ENCODE measurements at regions not wholly inside any gene's neighbourhood (a gene's known extent, or its start where the extent isn't known, plus 50 kb on each side); places are given as distances from the start of the nearest gene placed in this dataset.
A peak's percentile ranks its signal among the peaks of the same experiment; 100 is the strongest.

- no peak for DNase-seq
- no peak overlapping the region for H3K4me3 ChIP-seq
- TF ChIP-seq POLR2A (IDR thresholded peaks at IDR 0.05) (no peak), POLR2AphosphoS5 (IDR thresholded peaks at IDR 0.05) (peak in 3 of 4 donors; percentile 60 to 76 (median 62)), EP300 (IDR thresholded peaks at IDR 0.05) (peak in 1 of 4 donors; percentile 40)
- TF ChIP-seq, protein P1, sequence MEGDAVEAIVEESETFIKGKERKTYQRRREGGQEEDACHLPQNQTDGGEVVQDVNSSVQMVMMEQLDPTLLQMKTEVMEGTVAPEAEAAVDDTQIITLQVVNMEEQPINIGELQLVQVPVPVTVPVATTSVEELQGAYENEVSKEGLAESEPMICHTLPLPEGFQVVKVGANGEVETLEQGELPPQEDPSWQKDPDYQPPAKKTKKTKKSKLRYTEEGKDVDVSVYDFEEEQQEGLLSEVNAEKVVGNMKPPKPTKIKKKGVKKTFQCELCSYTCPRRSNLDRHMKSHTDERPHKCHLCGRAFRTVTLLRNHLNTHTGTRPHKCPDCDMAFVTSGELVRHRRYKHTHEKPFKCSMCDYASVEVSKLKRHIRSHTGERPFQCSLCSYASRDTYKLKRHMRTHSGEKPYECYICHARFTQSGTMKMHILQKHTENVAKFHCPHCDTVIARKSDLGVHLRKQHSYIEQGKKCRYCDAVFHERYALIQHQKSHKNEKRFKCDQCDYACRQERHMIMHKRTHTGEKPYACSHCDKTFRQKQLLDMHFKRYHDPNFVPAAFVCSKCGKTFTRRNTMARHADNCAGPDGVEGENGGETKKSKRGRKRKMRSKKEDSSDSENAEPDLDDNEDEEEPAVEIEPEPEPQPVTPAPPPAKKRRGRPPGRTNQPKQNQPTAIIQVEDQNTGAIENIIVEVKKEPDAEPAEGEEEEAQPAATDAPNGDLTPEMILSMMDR (IDR thresholded peaks at IDR 0.05) = no peak
- no peaks in the 10 kb centered on the region for H3K36me3 ChIP-seq
- H3K4me1 ChIP-seq = peaks cover 0 to 25% (median 15%) of the 10 kb centered on the region in 4 donors
- WGBS, 2 donors = 80 to 87% methylated on average over 11 of the region's 11 CpGs
- H3K27ac ChIP-seq = peak overlapping the region in 2 of 4 donors; percentile 43 to 50
- H3K9me3 ChIP-seq = no peaks in the 10 kb centered on the region
- H3K27me3 ChIP-seq = no peaks in the 10 kb centered on the region
- intact Hi-C loops (cut with DNase I) = no loop called here
Observed at GRCh38 chr10:47182934-47183703, 116.9 kb upstream of the GDF10 start.

DNA sequence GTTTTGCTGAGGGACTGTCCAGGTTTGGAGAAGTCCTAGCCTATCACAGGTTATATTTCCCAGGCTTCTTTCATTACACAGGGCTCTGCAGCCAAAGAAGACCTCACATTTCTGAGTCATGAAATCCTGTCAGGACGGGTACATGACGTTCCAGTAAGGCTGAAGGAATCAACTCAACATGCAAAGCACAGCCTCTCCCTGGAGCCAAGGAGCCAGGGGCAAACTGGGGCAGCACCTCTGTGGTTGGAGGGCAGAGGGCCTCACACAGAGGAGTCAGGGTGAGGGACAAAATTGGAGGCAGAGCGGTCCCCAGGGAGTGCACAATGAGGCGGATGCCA lies 116.3 kb upstream of the GDF10 start:
- intact Hi-C loops (cut with DNase I) = no loop called here
- no peaks in the 10 kb centered on the region for H3K27me3 ChIP-seq
- H3K9me3 ChIP-seq = no peaks in the 10 kb centered on the region
- peak overlapping the region in 1 of 4 donors; percentile 50 for H3K27ac ChIP-seq
- H3K4me3 ChIP-seq = no peak overlapping the region
- no peak for DNase-seq
- peak in 2 of 4 donors; percentile 24 to 86 for TF ChIP-seq EP300 (IDR thresholded peaks at IDR 0.05)
- TF ChIP-seq POLR2A (IDR thresholded peaks at IDR 0.05) = no peak
- TF ChIP-seq, protein P1 (IDR thresholded peaks at IDR 0.05) = no peak
- TF ChIP-seq POLR2AphosphoS5 (IDR thresholded peaks at IDR 0.05) = peak; percentile 7 to 85 (median 65)
- WGBS, 2 donors = 83 to 85% methylated on average over 4 of the region's 4 CpGs
- H3K36me3 ChIP-seq = no peaks in the 10 kb centered on the region
- H3K4me1 ChIP-seq = peaks cover 0 to 25% (median 15%) of the 10 kb centered on the region in 4 donors

GRCh38 chr10:47184273-47184672 lies 115.7 kb upstream of the GDF10 start:
- WGBS, 2 donors = 30 to 78% methylated on average over 3 of the region's 3 CpGs
- Histone ChIP-seq H3K9me3 (no peaks in the 10 kb centered on the region), H3K36me3 (no peaks in the 10 kb centered on the region), H3K27ac (no peak overlapping the region), H3K4me3 (no peak overlapping the region), H3K27me3 (no peaks in the 10 kb centered on the region), H3K4me1 (peaks cover 0 to 25% (median 15%) of the 10 kb centered on the region in 4 donors)
- no peak for TF ChIP-seq EP300 (IDR thresholded peaks at IDR 0.05)
- TF ChIP-seq, protein P1 (IDR thresholded peaks at IDR 0.05) = no peak
- TF ChIP-seq POLR2A (IDR thresholded peaks at IDR 0.05) = no peak
- TF ChIP-seq POLR2AphosphoS5 (IDR thresholded peaks at IDR 0.05) = no peak
- DNase-seq = no peak
- intact Hi-C loops (cut with DNase I) = no loop called here

GRCh38 chr10:47184724-47185330 lies 115.2 kb upstream of the GDF10 start:
- no peak overlapping the region for H3K4me3 ChIP-seq
- intact Hi-C loops (cut with DNase I) = no loop called here
- H3K4me1 ChIP-seq = peaks cover 0 to 25% (median 15%) of the 10 kb centered on the region in 4 donors
- no peak overlapping the region for H3K27ac ChIP-seq
- no peak for TF ChIP-seq POLR2AphosphoS5 (IDR thresholded peaks at IDR 0.05)
- no peak for TF ChIP-seq EP300 (IDR thresholded peaks at IDR 0.05)
- TF ChIP-seq, protein P1 (IDR thresholded peaks at IDR 0.05) = no peak
- no peak for TF ChIP-seq POLR2A (IDR thresholded peaks at IDR 0.05)
- H3K9me3 ChIP-seq = no peaks in the 10 kb centered on the region
- no peaks in the 10 kb centered on the region for H3K27me3 ChIP-seq
- no peak for DNase-seq
- 91 to 92% methylated on average over 11 of the region's 11 CpGs for WGBS, 2 donors
- H3K36me3 ChIP-seq = no peaks in the 10 kb centered on the region

All from sigmoid colon (tissue), 6 donors.